Myocyte (in vitro differentiated cells): ENCODE measurements at regions not wholly inside any gene's neighbourhood (a gene's known extent, or its start where the extent isn't known, plus 50 kb on each side); places are given as distances from the start of the nearest gene placed in this dataset.

Experiments
- DNase-seq: peaks from one replicate; pipeline ENCODE4 v3.0.0-alpha.2; 2012; ENCODE audit warnings: low read depth

- DNase-seq, result peak; percentile 3
These were observed 317.0 kb upstream of the TMPO start for GRCh38 chr12:98198261-98198982.

- no peak for DNase-seq
These were observed 306.6 kb upstream of the TMPO start for GRCh38 chr12:98208816-98209215.

GRCh38 chr12:98211909-98212695 is 303.3 kb upstream of the TMPO start:
- DNase-seq, result no peak

GRCh38 chr12:98213556-98213955 is 301.8 kb upstream of the TMPO start:
- no peak for DNase-seq

GRCh38 chr12:98217257-98217656 is 298.1 kb upstream of the TMPO start:
- DNase-seq, result no peak

- no peak for DNase-seq
These were observed 294.8 kb upstream of the TMPO start for GRCh38 chr12:98220636-98221035.

GRCh38 chr12:98221243-98221808 is 294.1 kb upstream of the TMPO start:
- no peak for DNase-seq

GRCh38 chr12:98222135-98222534 is 293.3 kb upstream of the TMPO start:
- no peak for DNase-seq

- no peak for DNase-seq
These were observed 290.7 kb upstream of the TMPO start for GRCh38 chr12:98224584-98225221.

- DNase-seq, result no peak
These were observed 288.2 kb upstream of the TMPO start for GRCh38 chr12:98227162-98227561.

GRCh38 chr12:98228683-98229539 is 286.5 kb upstream of the TMPO start:
- DNase-seq, result no peak

GRCh38 chr12:98229540-98229924 is 285.9 kb upstream of the TMPO start:
- DNase-seq, result no peak

- DNase-seq, result no peak
These were observed 282.5 kb upstream of the TMPO start for GRCh38 chr12:98232753-98233390.

- no peak for DNase-seq
These were observed 280.1 kb upstream of the TMPO start for GRCh38 chr12:98235301-98235700.

GRCh38 chr12:98238515-98239130 is 276.8 kb upstream of the TMPO start:
- DNase-seq, result no peak

GRCh38 chr12:98243190-98243589 is 272.2 kb upstream of the TMPO start:
- no peak for DNase-seq

- no peak for DNase-seq
These were observed 271.3 kb upstream of the TMPO start for GRCh38 chr12:98244136-98244535.

- no peak for DNase-seq
These were observed 262.0 kb upstream of the TMPO start for GRCh38 chr12:98253207-98254037.

- DNase-seq, result no peak
These were observed 258.6 kb upstream of the TMPO start for GRCh38 chr12:98256830-98257229.
